GM12892 (cell line): ENCODE measurements at regions not wholly inside any gene's neighbourhood (a gene's known extent, or its start where the extent isn't known, plus 50 kb on each side); places are given as distances from the start of the nearest gene placed in this dataset.

Source experiments
- POLR2A ChIP-seq: IDR thresholded peaks from 2 replicates; pipeline ENCODE4 v1.6.1; 2011; ENCODE audit warnings: low read depth, low read length, control low read depth
- POLR2AphosphoS5 ChIP-seq: IDR thresholded peaks from 2 replicates; pipeline ENCODE4 v1.6.1; 2011; ENCODE audit warnings: low read depth, low read length, control low read depth

- TF ChIP-seq POLR2AphosphoS5 (no peak), POLR2A (no peak)
Measured at GRCh38 chr11:15774388-15774939, 581.9 kb downstream of the SOX6 start.
